Activated T-helper 1 cell treated with anti-CD3 and anti-CD28 coated beads, Interleukin-12 subunit alpha, Interleukin-12 subunit beta, Interleukin-2, Interleukin-4 antibody, amounts not matched to agents 30 ng/mL and 10 ng/mL and 1 ng/mL, durations not matched to agents 14 hours and 24 hours and 36 hours (primary cell): ENCODE measurements at regions not wholly inside any gene's neighbourhood (a gene's known extent, or its start where the extent isn't known, plus 50 kb on each side); places are given as distances from the start of the nearest gene placed in this dataset.

Experiments
- DNase-seq: peaks from one replicate; pipeline ENCODE4 v3.0.0; 2021; ENCODE audit warnings: low spot score
- H3K27ac Mint-ChIP-seq: one replicate; pipeline ENCODE4 v1.8.0; 2021; ENCODE audit warnings: mild to moderate bottlenecking, mixed read lengths
- H3K27me3 Mint-ChIP-seq: one replicate; pipeline ENCODE4 v1.8.0; 2022; ENCODE audit warnings: mild to moderate bottlenecking, moderate library complexity, mixed read lengths; ENCODE audit not compliant: insufficient read depth
- H3K36me3 Mint-ChIP-seq: one replicate; pipeline ENCODE4 v1.8.0; 2021; ENCODE audit warnings: low read depth, mixed read lengths
- H3K4me1 Mint-ChIP-seq: one replicate; pipeline ENCODE4 v1.8.0; 2021; ENCODE audit warnings: low read depth, mixed read lengths
- H3K4me3 Mint-ChIP-seq: one replicate; pipeline ENCODE4 v1.8.0; 2021; ENCODE audit warnings: mild to moderate bottlenecking, moderate library complexity, mixed read lengths
- H3K9me3 Mint-ChIP-seq: one replicate; pipeline ENCODE4 v1.8.0; 2021; ENCODE audit warnings: mixed read lengths
- intact Hi-C: fragments of 100-400 bp; cut with micrococcal nuclease; formaldehyde crosslinking; loops from one replicate; pipeline ENCODE4 v1.15.1; 2024

- Mint-ChIP-seq H3K36me3 (no peaks in the 10 kb centered on the region), H3K4me3 (no peak overlapping the region), H3K27me3 (no peaks in the 10 kb centered on the region), H3K9me3 (no peaks in the 10 kb centered on the region), H3K4me1 (peaks cover 48% of the 10 kb centered on the region), H3K27ac (no peak overlapping the region)
- intact Hi-C loops, result no loop called here
- no peak for DNase-seq
These were observed 50.0 kb upstream of the RASGRP1 start for GRCh38 chr15:38614621-38615020.

DNA sequence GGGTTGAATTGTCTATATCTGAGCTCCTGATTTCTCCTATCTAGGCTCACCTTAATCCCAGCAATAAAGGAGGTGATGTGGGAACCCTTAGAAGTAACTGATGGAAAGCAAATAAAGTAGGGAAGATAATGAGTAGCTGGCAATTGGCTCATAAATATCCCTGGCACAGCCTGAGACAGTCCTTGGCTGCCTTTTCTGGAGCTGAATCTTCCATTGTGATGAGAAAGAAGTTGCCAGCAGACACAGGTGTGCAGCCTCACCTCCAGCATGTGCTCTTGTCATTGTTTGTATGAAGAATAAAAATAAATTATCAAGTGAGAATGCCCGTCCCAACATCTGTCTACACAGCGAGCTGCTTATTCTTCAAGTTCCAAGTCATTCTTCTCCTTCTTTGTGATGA is 53.2 kb upstream of the RASGRP1 start:
- no peak overlapping the region for H3K4me3 Mint-ChIP-seq
- no peak for DNase-seq
- peaks cover 36% of the 10 kb centered on the region for H3K4me1 Mint-ChIP-seq
- no peaks in the 10 kb centered on the region for H3K36me3 Mint-ChIP-seq
- H3K9me3 Mint-ChIP-seq, result no peaks in the 10 kb centered on the region
- no peak overlapping the region for H3K27ac Mint-ChIP-seq
- intact Hi-C loops, result no loop called here
- H3K27me3 Mint-ChIP-seq, result no peaks in the 10 kb centered on the region

GRCh38 chr15:38618242-38618955 is 53.8 kb upstream of the RASGRP1 start:
- Mint-ChIP-seq H3K27me3 (no peaks in the 10 kb centered on the region), H3K36me3 (no peaks in the 10 kb centered on the region), H3K4me3 (no peak overlapping the region), H3K27ac (no peak overlapping the region), H3K9me3 (no peaks in the 10 kb centered on the region), H3K4me1 (peaks cover 36% of the 10 kb centered on the region)
- intact Hi-C loops, result no loop called here
- no peak for DNase-seq

DNA sequence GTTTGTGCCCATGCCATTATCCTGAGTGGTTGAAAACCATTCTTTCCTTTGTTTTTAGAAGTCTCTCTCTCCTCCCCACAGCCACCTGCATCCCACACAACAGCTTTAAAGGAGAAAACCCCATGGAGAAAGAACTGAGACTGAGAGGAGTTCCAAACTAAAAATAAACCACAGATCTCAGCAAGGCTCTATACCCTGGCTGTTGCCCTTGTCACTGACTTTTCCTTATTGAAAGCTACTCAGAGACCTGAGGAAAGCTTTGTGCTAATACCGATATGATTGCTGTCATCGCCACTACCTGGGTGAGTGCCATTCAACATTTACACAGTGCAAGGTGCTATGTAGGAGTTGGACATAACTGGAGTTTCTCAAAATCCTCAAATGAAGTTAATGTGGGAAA is 55.5 kb upstream of the RASGRP1 start:
- no peak for DNase-seq
- H3K27ac Mint-ChIP-seq, result no peak overlapping the region
- intact Hi-C loops, result no loop called here

DNA sequence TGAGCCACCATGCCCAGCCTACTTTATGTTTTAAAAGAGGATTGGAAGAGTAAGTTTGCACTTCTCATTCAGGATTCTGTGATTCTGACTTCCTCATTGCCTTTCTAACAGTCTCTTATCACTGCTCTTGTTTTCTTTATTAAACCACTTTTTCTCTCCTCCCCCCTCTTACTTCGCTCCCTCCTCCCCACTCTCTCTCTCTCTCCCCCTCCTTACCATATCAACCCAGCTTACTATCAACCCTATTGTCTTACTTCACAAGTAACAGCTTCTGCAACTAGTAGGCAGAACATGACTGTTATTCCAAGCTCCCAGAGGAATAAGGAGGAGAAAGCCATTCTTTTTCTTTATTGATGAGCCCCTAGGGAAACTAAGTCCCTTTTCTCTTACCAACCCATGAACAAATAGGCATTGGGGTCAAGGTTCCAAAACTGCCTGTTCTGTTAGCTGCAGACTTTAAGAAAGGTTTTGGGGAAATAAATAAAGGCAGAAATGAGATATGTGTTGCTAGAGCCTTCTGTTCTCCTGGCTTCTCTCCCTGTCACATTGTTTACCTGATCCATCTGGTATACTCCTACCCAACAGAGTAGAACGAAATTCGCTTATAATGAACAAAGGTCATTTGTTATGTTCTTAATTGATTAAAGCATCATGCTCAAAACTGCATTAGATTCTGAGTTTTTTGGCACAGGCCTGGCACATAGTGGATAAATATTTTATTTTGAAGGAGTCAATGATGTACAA is 56.4 kb upstream of the RASGRP1 start:
- Mint-ChIP-seq H3K36me3 (no peaks in the 10 kb centered on the region), H3K9me3 (no peaks in the 10 kb centered on the region), H3K4me1 (peaks cover 49% of the 10 kb centered on the region), H3K4me3 (no peak overlapping the region), H3K27me3 (no peaks in the 10 kb centered on the region), H3K27ac (no peak overlapping the region)
- no peak for DNase-seq
- intact Hi-C loops, result no loop called here

More for the DNA sequence above, 55.5 kb upstream of the RASGRP1 start:
- H3K9me3 Mint-ChIP-seq, result no peaks in the 10 kb centered on the region
- H3K4me3 Mint-ChIP-seq, result no peak overlapping the region
- no peaks in the 10 kb centered on the region for H3K27me3 Mint-ChIP-seq
- no peaks in the 10 kb centered on the region for H3K36me3 Mint-ChIP-seq
- peaks cover 49% of the 10 kb centered on the region for H3K4me1 Mint-ChIP-seq

DNA sequence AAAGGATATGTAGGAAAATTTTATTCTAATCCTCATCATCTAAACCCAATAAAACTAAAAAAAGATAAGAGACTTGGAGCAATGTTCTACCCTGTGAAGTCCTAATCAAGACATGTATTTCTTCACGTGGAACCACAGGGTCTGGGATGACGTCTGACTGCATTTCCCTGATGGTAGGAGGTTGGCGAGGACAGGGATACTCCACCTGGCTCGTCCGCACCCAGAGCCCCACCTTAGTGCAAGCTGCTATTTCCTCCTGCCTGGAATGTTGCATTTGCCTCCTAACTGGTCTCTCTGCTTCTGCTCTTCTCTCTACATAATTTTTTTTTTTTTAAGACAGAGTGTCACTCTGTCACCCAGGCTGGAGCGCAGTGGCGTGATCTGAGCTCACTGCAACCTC is 57.7 kb upstream of the RASGRP1 start:
- H3K4me3 Mint-ChIP-seq, result no peak overlapping the region
- DNase-seq, result no peak
- H3K4me1 Mint-ChIP-seq, result peaks cover 60% of the 10 kb centered on the region
- H3K9me3 Mint-ChIP-seq, result no peaks in the 10 kb centered on the region
- intact Hi-C loops, result no loop called here
- H3K27ac Mint-ChIP-seq, result no peak overlapping the region
- H3K27me3 Mint-ChIP-seq, result no peaks in the 10 kb centered on the region
- peaks cover 2% of the 10 kb centered on the region for H3K36me3 Mint-ChIP-seq

- intact Hi-C loops, result no loop called here
- H3K9me3 Mint-ChIP-seq, result no peaks in the 10 kb centered on the region
- peaks cover 2% of the 10 kb centered on the region for H3K36me3 Mint-ChIP-seq
- H3K4me3 Mint-ChIP-seq, result no peak overlapping the region
- no peak for DNase-seq
- no peak overlapping the region for H3K27ac Mint-ChIP-seq
- no peaks in the 10 kb centered on the region for H3K27me3 Mint-ChIP-seq
- H3K4me1 Mint-ChIP-seq, result peaks cover 55% of the 10 kb centered on the region
These were observed 58.3 kb upstream of the RASGRP1 start for GRCh38 chr15:38622908-38623307.

DNA sequence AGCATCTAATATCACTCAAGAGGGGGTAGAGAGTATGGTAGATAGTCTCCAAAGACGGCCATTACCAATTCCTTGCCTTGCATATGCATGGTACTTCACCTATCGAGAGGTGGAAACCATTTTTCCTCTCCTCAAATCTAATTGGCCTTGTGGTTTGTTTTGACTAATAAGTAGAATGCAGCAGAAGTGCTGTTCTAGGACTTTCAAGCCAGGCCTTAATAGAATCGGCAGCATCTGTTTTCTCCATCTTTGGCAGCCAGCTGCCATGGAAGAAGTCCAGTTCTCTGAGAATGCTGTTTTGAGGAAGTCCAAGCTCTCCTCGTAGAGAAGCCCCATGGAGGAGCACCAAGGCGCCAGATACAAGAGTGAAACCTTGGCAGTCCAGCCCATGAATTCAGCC is 59.1 kb upstream of the RASGRP1 start:
- H3K4me3 Mint-ChIP-seq, result no peak overlapping the region
- DNase-seq, result no peak
- peaks cover 2% of the 10 kb centered on the region for H3K36me3 Mint-ChIP-seq
- intact Hi-C loops, result no loop called here
- no peaks in the 10 kb centered on the region for H3K27me3 Mint-ChIP-seq
- H3K4me1 Mint-ChIP-seq, result peaks cover 60% of the 10 kb centered on the region
- peak overlapping the region; percentile 16 for H3K27ac Mint-ChIP-seq
- no peaks in the 10 kb centered on the region for H3K9me3 Mint-ChIP-seq

DNA sequence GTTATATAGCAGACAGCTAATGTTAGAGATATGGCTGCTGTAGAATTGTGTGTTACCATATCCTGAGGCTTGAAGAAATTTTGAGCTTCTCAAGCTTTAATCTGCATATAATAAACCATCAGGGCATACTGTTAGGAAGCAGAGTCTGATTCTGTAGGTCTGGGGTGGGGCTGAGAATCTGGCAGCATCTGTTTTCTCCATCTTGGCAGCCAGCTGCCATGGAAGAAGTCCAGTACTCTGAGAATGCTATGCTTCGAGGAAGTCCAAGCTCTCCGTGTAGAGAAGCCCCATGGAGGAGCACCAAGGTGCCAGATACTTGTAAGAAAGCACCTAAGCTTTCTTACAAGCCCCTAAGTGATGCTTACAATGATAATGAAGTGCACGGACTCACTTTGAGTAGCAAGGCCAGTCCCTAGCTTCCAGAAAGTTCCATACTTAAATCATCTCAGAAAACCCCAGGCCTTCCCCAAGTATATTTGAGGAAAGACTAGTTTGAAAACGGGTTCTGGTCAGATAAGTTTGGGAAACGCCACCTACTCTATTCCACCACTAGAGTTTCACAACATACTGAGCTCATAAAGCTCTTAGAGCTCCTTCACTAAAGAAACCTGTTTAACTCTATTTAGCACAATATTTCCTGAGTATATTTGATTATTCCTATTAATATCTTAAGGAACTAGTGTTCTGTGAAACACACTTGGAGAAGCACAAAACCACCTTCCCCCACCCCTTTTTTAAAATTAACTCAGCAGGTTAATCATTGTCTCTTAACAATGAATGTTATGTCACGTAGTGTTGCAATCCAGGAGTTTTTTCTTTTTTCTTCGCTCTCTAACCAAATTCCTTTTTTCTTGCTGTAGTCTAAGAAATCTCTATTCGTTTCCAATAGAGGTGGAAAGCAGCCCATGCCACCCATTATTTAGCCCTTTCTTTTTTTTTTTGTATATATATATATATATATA is 59.9 kb upstream of the RASGRP1 start:
- intact Hi-C loops, result no loop called here
- no peaks in the 10 kb centered on the region for H3K9me3 Mint-ChIP-seq
- DNase-seq, result no peak
- no peak overlapping the region for H3K4me3 Mint-ChIP-seq
- H3K27ac Mint-ChIP-seq, result no peak overlapping the region
- peaks cover 66% of the 10 kb centered on the region for H3K4me1 Mint-ChIP-seq
- H3K36me3 Mint-ChIP-seq, result peaks cover 4% of the 10 kb centered on the region
- H3K27me3 Mint-ChIP-seq, result no peaks in the 10 kb centered on the region

GRCh38 chr15:38625886-38626285 is 61.3 kb upstream of the RASGRP1 start:
- peaks cover 66% of the 10 kb centered on the region for H3K4me1 Mint-ChIP-seq
- no peaks in the 10 kb centered on the region for H3K27me3 Mint-ChIP-seq
- H3K27ac Mint-ChIP-seq, result no peak overlapping the region
- H3K36me3 Mint-ChIP-seq, result peaks cover 5% of the 10 kb centered on the region
- no peak for DNase-seq
- no peak overlapping the region for H3K4me3 Mint-ChIP-seq
- no peaks in the 10 kb centered on the region for H3K9me3 Mint-ChIP-seq
- intact Hi-C loops, result no loop called here

- Mint-ChIP-seq H3K4me3 (peak overlapping the region; percentile 27), H3K9me3 (no peaks in the 10 kb centered on the region), H3K36me3 (peaks cover 8% of the 10 kb centered on the region), H3K27me3 (no peaks in the 10 kb centered on the region), H3K4me1 (peaks cover 66% of the 10 kb centered on the region), H3K27ac (peak overlapping the region; percentile 54)
- DNase-seq, result no peak
- intact Hi-C loops, result no loop called here
These were observed 61.9 kb upstream of the RASGRP1 start for GRCh38 chr15:38626443-38627050.

GRCh38 chr15:38627689-38628277 is 63.2 kb upstream of the RASGRP1 start:
- H3K36me3 Mint-ChIP-seq, result peaks cover 10% of the 10 kb centered on the region
- H3K4me1 Mint-ChIP-seq, result peaks cover 76% of the 10 kb centered on the region
- no peak overlapping the region for H3K4me3 Mint-ChIP-seq
- H3K27me3 Mint-ChIP-seq, result no peaks in the 10 kb centered on the region
- no peak for DNase-seq
- no peak overlapping the region for H3K27ac Mint-ChIP-seq
- intact Hi-C loops, result no loop called here
- no peaks in the 10 kb centered on the region for H3K9me3 Mint-ChIP-seq
